SK-N-MC (cell line): ENCODE measurements at regions not wholly inside any gene's neighbourhood (a gene's known extent, or its start where the extent isn't known, plus 50 kb on each side); places are given as distances from the start of the nearest gene placed in this dataset.

Source experiments
- EZH2 ChIP-seq: fragments of 200-600 bp; sonication (generic); IDR thresholded peaks from one replicate; pipeline ENCODE4 v1.6.1; 2017; ENCODE audit warnings: antibody characterized with exemption
- FOXP2 ChIP-seq: optimal IDR thresholded peaks from 2 replicates; pipeline ENCODE3; 2011; ENCODE audit warnings: mild to moderate bottlenecking, moderate library complexity; ENCODE audit not compliant: insufficient read depth; ENCODE audit errors: extremely low read length, control extremely low read depth
- POLR2AphosphoS5 ChIP-seq: IDR thresholded peaks from 2 replicates; pipeline ENCODE4 v1.6.1; 2012; ENCODE audit warnings: mild to moderate bottlenecking, low read depth, low read length, borderline replicate concordance

GRCh38 chr11:26017903-26018302 is 314.0 kb upstream of the ANO3 start:
- TF ChIP-seq POLR2AphosphoS5 (no peak), EZH2 (no peak), FOXP2 (no peak)
